GM12878 (cell line): ENCODE measurements at regions not wholly inside any gene's neighbourhood (a gene's known extent, or its start where the extent isn't known, plus 50 kb on each side); places are given as distances from the start of the nearest gene placed in this dataset.

Source experiments
- BRCA1 ChIP-seq: IDR thresholded peaks from 2 replicates; pipeline ENCODE4 v1.6.1; 2011; ENCODE audit warnings: low read depth, low read length, improper control_type of control experiment
- CEBPZ ChIP-seq: fragments of 150-350 bp; IDR thresholded peaks from 2 replicates; pipeline ENCODE4 v1.6.1; 2016; ENCODE audit warnings: low read depth, low read length
- CHD1 ChIP-seq: IDR thresholded peaks from 2 replicates; pipeline ENCODE4 v1.6.1; 2012; ENCODE audit warnings: low read depth, low read length, improper control_type of control experiment
- CHD2 ChIP-seq: IDR thresholded peaks from 2 replicates; pipeline ENCODE4 v1.6.1; 2011; ENCODE audit warnings: low read depth, low read length, improper control_type of control experiment, borderline replicate concordance
- EGR1 ChIP-seq, 2 experiments: IDR thresholded peaks; 1 replicate in 1 of 2; 2 replicates in 1 of 2; pipeline ENCODE4 v1.6.1; 2011 to 2012; ENCODE audit warnings: low read depth in 2 of 2, low read length in 2 of 2, borderline replicate concordance in 1 of 2, mild to moderate bottlenecking in 1 of 2, moderate library complexity in 1 of 2
- EP300 ChIP-seq, 2 experiments: fragments of 150-350 bp in 1 of 2; IDR thresholded peaks; 2 replicates each; pipeline ENCODE4 v1.6.1; 2011 to 2012; ENCODE audit warnings: low read depth in 2 of 2, low read length in 2 of 2, borderline replicate concordance in 1 of 2, improper control_type of control experiment in 1 of 2, inconsistent platforms in 1 of 2; ENCODE audit not compliant: control insufficient read depth in 1 of 2
- EZH2 ChIP-seq: IDR thresholded peaks from 2 replicates; pipeline ENCODE4 v1.6.1; 2012; ENCODE audit warnings: low read depth, mild to moderate bottlenecking, control low read depth, inconsistent platforms, low read length, borderline replicate concordance; ENCODE audit not compliant: control insufficient read depth
- NFYA ChIP-seq: IDR thresholded peaks from 2 replicates; pipeline ENCODE4 v1.6.1; 2011; ENCODE audit warnings: low read depth, mild to moderate bottlenecking, low read length, improper control_type of control experiment, borderline replicate concordance
- NR2C1 ChIP-seq: fragments of 450-650 bp; IDR thresholded peaks from 2 replicates; pipeline ENCODE4 v1.6.1; 2017; ENCODE audit warnings: antibody characterized with exemption, mild to moderate bottlenecking, moderate library complexity
- YY1 ChIP-seq: IDR thresholded peaks from 2 replicates; pipeline ENCODE4 v1.6.1; 2011; ENCODE audit warnings: low read depth, mild to moderate bottlenecking, low read length
- ZNF24 ChIP-seq: fragments of 450-650 bp; IDR thresholded peaks from 2 replicates; pipeline ENCODE4 v1.6.1; 2017; ENCODE audit warnings: antibody characterized with exemption, mild to moderate bottlenecking
- ZSCAN29 ChIP-seq: fragments of 450-650 bp; IDR thresholded peaks from 2 replicates; pipeline ENCODE4 v1.6.1; 2017; ENCODE audit warnings: mild to moderate bottlenecking, moderate library complexity
- TF ChIP-seq, protein P1 (sequence below), 3 experiments: IDR thresholded peaks in 2 of 3; conservative IDR thresholded peaks in 1 of 3; 2 replicates each; pipeline ENCODE4 v1.5.1; 2011; ENCODE audit warnings: low read depth in 3 of 3, low read length in 3 of 3, mild to moderate bottlenecking in 3 of 3, control low read depth in 2 of 3, moderate library complexity in 2 of 3, inconsistent platforms in 1 of 3, mixed read lengths in 1 of 3; ENCODE audit not compliant: control insufficient read depth in 2 of 3, insufficient read depth in 1 of 3; ENCODE audit errors: extremely low read depth in 1 of 3

- TF ChIP-seq, protein P1, sequence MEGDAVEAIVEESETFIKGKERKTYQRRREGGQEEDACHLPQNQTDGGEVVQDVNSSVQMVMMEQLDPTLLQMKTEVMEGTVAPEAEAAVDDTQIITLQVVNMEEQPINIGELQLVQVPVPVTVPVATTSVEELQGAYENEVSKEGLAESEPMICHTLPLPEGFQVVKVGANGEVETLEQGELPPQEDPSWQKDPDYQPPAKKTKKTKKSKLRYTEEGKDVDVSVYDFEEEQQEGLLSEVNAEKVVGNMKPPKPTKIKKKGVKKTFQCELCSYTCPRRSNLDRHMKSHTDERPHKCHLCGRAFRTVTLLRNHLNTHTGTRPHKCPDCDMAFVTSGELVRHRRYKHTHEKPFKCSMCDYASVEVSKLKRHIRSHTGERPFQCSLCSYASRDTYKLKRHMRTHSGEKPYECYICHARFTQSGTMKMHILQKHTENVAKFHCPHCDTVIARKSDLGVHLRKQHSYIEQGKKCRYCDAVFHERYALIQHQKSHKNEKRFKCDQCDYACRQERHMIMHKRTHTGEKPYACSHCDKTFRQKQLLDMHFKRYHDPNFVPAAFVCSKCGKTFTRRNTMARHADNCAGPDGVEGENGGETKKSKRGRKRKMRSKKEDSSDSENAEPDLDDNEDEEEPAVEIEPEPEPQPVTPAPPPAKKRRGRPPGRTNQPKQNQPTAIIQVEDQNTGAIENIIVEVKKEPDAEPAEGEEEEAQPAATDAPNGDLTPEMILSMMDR (IDR thresholded peaks at IDR 0.05 in 2 of 3, conservative IDR thresholded peaks at IDR 0.05 in 1 of 3; ENCODE audit: control insufficient read depth in 2 of 3, extremely low read depth in 1 of 3, insufficient read depth in 1 of 3, low read depth in 3 of 3, low read length in 3 of 3), result no peak
- TF ChIP-seq NFYA, result no peak
- TF ChIP-seq NR2C1, result no peak
- no peak for TF ChIP-seq EP300 (IDR thresholded peaks at IDR 0.05; ENCODE audit: borderline replicate concordance in 1 of 2, control insufficient read depth in 1 of 2, low read depth in 2 of 2, low read length in 2 of 2)
- no peak for TF ChIP-seq CEBPZ
- no peak for TF ChIP-seq ZSCAN29
- TF ChIP-seq YY1, result no peak
- no peak for TF ChIP-seq EZH2
- TF ChIP-seq CHD1, result no peak
- no peak for TF ChIP-seq BRCA1
- TF ChIP-seq ZNF24, result no peak
- TF ChIP-seq CHD2, result no peak
- TF ChIP-seq EGR1 (IDR thresholded peaks at IDR 0.05; ENCODE audit: borderline replicate concordance in 1 of 2, low read depth in 2 of 2, low read length in 2 of 2), result no peak
Observed at GRCh38 chr12:130249376-130249775, 87.1 kb downstream of the FZD10 start.
